WTC11 (cell line): ENCODE measurements at regions not wholly inside any gene's neighbourhood (a gene's known extent, or its start where the extent isn't known, plus 50 kb on each side); places are given as distances from the start of the nearest gene placed in this dataset.

Source experiments
- ATAC-seq: fragments of 200-7000 bp; cut with Tn5 transposase; 2 replicates; pipeline ENCODE4 v1.10.0; 2021; ENCODE audit warnings: mild to moderate bottlenecking, moderate library complexity
- CTCF ChIA-PET: fragments of 300-600 bp; sonication (Branson Sonifier 250); formaldehyde crosslinking; loops from one replicate; lab custom pipeline; 2021; ENCODE audit warnings: antibody characterized with exemption; lab: Charles Lee
- POLR2A ChIA-PET: fragments of 350-600 bp; sonication (Branson Sonifier 250); formaldehyde crosslinking; loops from one replicate; lab custom pipeline; 2021; ENCODE audit warnings: antibody characterized with exemption; lab: Charles Lee
- DNase-seq: peaks from one replicate; pipeline ENCODE4 v3.0.0; 2021; ENCODE audit warnings: low spot score
- H3K27ac Mint-ChIP-seq: 2 replicates; pipeline ENCODE4 v1.8.0; 2021; ENCODE audit warnings: mixed read lengths
- H3K27me3 Mint-ChIP-seq: 2 replicates; pipeline ENCODE4 v1.8.0; 2021; ENCODE audit warnings: low read depth, mild to moderate bottlenecking, moderate library complexity, mixed read lengths
- H3K36me3 Mint-ChIP-seq: 2 replicates; pipeline ENCODE4 v1.8.0; 2021; ENCODE audit warnings: mixed read lengths
- H3K4me1 Mint-ChIP-seq: 2 replicates; pipeline ENCODE4 v1.8.0; 2022; ENCODE audit warnings: mixed read lengths
- H3K4me3 Mint-ChIP-seq: 2 replicates; pipeline ENCODE4 v1.8.0; 2021; ENCODE audit warnings: mild to moderate bottlenecking, moderate library complexity, mixed read lengths
- H3K9me3 Mint-ChIP-seq: 2 replicates; pipeline ENCODE4 v1.8.0; 2021; ENCODE audit warnings: mixed read lengths
- ATF1 ChIP-seq: sonication (generic); formaldehyde crosslinking; IDR thresholded peaks from 2 replicates; pipeline ENCODE4 v1.8.1; 2023; ENCODE audit warnings: mild to moderate bottlenecking, moderate library complexity, missing genetic modification reagents
- CREB1 ChIP-seq: sonication (generic); formaldehyde crosslinking; IDR thresholded peaks from 2 replicates; pipeline ENCODE4 v1.8.0; 2023; ENCODE audit warnings: mild to moderate bottlenecking, missing genetic modification reagents
- FOXP1 ChIP-seq: sonication (generic); formaldehyde crosslinking; IDR thresholded peaks from 2 replicates; pipeline ENCODE4 v1.8.0; 2022; ENCODE audit warnings: missing genetic modification reagents, mild to moderate bottlenecking, moderate library complexity, borderline replicate concordance
- JAZF1 ChIP-seq: fragments of 250-450 bp; sonication (Bioruptor Pico); IDR thresholded peaks from 2 replicates; pipeline ENCODE4 v1.9.0; 2021; ENCODE audit warnings: moderate library complexity, mild to moderate bottlenecking, inconsistent platforms
- NR1H2 ChIP-seq: sonication (generic); formaldehyde crosslinking; IDR thresholded peaks from 2 replicates; pipeline ENCODE4 v1.9.0; 2021; ENCODE audit warnings: mild to moderate bottlenecking, moderate library complexity, missing genetic modification reagents
- PRRX2 ChIP-seq: fragments of 250-450 bp; sonication (Bioruptor Pico); IDR thresholded peaks from 2 replicates; pipeline ENCODE4 v1.8.0; 2021; ENCODE audit warnings: mild to moderate bottlenecking
- SMAD3 ChIP-seq: sonication (generic); formaldehyde crosslinking; IDR thresholded peaks from 2 replicates; pipeline ENCODE4 v1.8.0; 2022; ENCODE audit warnings: missing genetic modification reagents, mild to moderate bottlenecking, borderline replicate concordance
- ZNF532 ChIP-seq: fragments of 250-450 bp; sonication (Bioruptor Pico); IDR thresholded peaks from 2 replicates; pipeline ENCODE4 v1.9.0; 2021; ENCODE audit warnings: mild to moderate bottlenecking, borderline replicate concordance
- TF ChIP-seq, protein P1 (sequence below): fragments of 250-450 bp; sonication (Bioruptor Pico); IDR thresholded peaks from 2 replicates; pipeline ENCODE4 v2.1.2; 2022; ENCODE audit warnings: mild to moderate bottlenecking, moderate library complexity
- TF ChIP-seq, protein P2 (sequence below): sonication (generic); formaldehyde crosslinking; IDR thresholded peaks from 2 replicates; pipeline ENCODE4 v1.8.0; 2022; ENCODE audit warnings: mild to moderate bottlenecking, missing genetic modification reagents
- TF ChIP-seq, protein P3 (sequence below): sonication (generic); formaldehyde crosslinking; IDR thresholded peaks from 2 replicates; pipeline ENCODE4 v1.8.0; 2022; ENCODE audit warnings: mild to moderate bottlenecking, missing genetic modification reagents
- TF ChIP-seq, protein P4 (sequence below): sonication (generic); formaldehyde crosslinking; IDR thresholded peaks from 2 replicates; pipeline ENCODE4 v1.8.0; 2023; ENCODE audit warnings: missing genetic modification reagents, mild to moderate bottlenecking, borderline replicate concordance

DNA sequence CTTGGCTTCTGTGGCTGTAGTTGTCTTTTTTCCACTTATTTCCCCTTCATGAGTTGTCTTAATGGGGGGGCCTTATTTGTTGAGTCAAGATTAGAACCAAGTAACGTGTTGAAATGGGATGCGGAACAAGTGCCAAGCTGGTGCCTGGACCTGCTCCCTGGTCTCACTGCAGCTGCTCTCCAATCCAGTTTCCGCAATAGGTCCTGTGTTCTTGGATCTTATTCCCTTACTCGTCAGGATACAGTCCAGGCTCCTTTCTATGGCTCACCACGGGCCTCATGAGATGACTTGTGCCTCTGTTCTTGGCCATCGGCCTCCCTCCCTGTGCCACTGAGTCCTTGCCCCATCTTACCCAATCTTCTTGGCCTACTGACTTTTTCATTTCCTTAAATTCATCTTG lies 159.6 kb upstream of the CADM1 start:
- ATAC-seq (no peak), DNase-seq (no peak)
- Mint-ChIP-seq H3K9me3 (no peaks in the 10 kb centered on the region), H3K27ac (no peak overlapping the region), H3K27me3 (peaks cover 41% of the 10 kb centered on the region), H3K36me3 (no peaks in the 10 kb centered on the region), H3K4me3 (no peak overlapping the region), H3K4me1 (peaks cover 4% of the 10 kb centered on the region)
- ChIA-PET CTCF (interaction anchor here (1.4 kb wide), 1 partner anchor 16 kb away, joined by 4 read pairs; no protein-coding TSS in a partner anchor), POLR2A (no interaction called here)
- no peak for TF ChIP-seq NR1H2 (CRISPR knock-in tag)
- TF ChIP-seq FOXP1 (CRISPR knock-in tag), result no peak
- TF ChIP-seq CREB1 (CRISPR knock-in tag), result no peak
- no peak for TF ChIP-seq ZNF532 (CRISPR knock-in tag)

DNA sequence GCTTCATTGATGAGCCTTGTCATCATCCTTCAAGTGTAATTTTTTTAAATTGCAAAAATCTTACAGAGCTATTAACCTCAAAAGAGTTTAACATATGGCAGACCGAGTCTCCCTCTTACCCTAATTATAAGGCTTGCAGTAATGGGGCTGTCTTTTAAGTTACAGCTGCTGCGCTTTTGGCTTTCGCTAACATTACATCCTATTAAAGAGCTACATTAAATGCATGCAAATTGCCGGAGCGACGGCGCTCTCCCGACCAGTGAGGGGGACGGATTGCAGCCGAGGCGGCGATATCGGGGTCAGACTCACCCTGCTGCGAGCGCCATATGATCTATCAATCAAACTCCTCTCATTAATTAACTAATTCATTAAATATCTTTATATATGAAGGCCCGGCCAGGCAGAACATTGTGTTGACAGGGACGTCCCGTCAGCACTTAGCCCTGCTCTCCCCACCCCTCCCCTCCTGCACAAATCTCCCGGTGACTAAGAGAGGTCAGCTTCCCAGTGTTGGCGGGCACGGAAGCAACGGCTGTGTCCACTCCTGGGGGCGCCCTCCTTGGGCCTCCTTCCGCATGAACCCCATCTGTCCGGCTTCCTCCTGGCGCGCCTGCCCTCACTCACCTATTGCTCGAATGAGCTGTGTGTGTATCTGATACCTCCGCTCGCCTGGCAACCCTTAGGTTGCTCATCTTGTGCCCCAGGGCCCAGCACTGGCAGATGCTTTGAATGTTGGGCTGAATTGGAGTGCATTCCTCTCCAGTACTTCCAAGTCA lies 156.0 kb upstream of the CADM1 start:
- POLR2A ChIA-PET, result interaction anchor here (0.6 to 0.7 kb wide), 2 partner anchors 111 to 156 kb away, joined by 3 read pairs; partner anchors contain the start of gene CADM1
- Mint-ChIP-seq H3K9me3 (no peaks in the 10 kb centered on the region), H3K36me3 (no peaks in the 10 kb centered on the region), H3K27me3 (peaks cover 72% of the 10 kb centered on the region), H3K27ac (no peak overlapping the region), H3K4me1 (peaks cover 12% of the 10 kb centered on the region), H3K4me3 (peak overlapping the region; percentile 78)
- peak; percentile 25 for DNase-seq
- TF ChIP-seq, protein P1, sequence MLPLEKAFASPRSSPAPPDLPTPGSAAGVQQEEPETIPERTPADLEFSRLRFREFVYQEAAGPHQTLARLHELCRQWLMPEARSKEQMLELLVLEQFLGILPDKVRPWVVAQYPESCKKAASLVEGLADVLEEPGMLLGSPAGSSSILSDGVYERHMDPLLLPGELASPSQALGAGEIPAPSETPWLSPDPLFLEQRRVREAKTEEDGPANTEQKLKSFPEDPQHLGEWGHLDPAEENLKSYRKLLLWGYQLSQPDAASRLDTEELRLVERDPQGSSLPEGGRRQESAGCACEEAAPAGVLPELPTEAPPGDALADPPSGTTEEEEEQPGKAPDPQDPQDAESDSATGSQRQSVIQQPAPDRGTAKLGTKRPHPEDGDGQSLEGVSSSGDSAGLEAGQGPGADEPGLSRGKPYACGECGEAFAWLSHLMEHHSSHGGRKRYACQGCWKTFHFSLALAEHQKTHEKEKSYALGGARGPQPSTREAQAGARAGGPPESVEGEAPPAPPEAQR (CRISPR knock-in tag), result no peak
- TF ChIP-seq SMAD3 (CRISPR knock-in tag) (no peak), PRRX2 (CRISPR knock-in tag) (no peak), JAZF1 (CRISPR knock-in tag) (no peak), ATF1 (CRISPR knock-in tag) (no peak)
- TF ChIP-seq, protein P2, sequence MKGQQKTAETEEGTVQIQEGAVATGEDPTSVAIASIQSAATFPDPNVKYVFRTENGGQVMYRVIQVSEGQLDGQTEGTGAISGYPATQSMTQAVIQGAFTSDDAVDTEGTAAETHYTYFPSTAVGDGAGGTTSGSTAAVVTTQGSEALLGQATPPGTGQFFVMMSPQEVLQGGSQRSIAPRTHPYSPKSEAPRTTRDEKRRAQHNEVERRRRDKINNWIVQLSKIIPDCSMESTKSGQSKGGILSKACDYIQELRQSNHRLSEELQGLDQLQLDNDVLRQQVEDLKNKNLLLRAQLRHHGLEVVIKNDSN (CRISPR knock-in tag), result no peak
- TF ChIP-seq, protein P3, sequence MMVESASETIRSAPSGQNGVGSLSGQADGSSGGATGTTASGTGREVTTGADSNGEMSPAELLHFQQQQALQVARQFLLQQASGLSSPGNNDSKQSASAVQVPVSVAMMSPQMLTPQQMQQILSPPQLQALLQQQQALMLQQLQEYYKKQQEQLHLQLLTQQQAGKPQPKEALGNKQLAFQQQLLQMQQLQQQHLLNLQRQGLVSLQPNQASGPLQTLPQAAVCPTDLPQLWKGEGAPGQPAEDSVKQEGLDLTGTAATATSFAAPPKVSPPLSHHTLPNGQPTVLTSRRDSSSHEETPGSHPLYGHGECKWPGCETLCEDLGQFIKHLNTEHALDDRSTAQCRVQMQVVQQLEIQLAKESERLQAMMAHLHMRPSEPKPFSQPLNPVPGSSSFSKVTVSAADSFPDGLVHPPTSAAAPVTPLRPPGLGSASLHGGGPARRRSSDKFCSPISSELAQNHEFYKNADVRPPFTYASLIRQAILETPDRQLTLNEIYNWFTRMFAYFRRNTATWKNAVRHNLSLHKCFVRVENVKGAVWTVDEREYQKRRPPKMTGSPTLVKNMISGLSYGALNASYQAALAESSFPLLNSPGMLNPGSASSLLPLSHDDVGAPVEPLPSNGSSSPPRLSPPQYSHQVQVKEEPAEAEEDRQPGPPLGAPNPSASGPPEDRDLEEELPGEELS (CRISPR knock-in tag), result no peak
- TF ChIP-seq, protein P4, sequence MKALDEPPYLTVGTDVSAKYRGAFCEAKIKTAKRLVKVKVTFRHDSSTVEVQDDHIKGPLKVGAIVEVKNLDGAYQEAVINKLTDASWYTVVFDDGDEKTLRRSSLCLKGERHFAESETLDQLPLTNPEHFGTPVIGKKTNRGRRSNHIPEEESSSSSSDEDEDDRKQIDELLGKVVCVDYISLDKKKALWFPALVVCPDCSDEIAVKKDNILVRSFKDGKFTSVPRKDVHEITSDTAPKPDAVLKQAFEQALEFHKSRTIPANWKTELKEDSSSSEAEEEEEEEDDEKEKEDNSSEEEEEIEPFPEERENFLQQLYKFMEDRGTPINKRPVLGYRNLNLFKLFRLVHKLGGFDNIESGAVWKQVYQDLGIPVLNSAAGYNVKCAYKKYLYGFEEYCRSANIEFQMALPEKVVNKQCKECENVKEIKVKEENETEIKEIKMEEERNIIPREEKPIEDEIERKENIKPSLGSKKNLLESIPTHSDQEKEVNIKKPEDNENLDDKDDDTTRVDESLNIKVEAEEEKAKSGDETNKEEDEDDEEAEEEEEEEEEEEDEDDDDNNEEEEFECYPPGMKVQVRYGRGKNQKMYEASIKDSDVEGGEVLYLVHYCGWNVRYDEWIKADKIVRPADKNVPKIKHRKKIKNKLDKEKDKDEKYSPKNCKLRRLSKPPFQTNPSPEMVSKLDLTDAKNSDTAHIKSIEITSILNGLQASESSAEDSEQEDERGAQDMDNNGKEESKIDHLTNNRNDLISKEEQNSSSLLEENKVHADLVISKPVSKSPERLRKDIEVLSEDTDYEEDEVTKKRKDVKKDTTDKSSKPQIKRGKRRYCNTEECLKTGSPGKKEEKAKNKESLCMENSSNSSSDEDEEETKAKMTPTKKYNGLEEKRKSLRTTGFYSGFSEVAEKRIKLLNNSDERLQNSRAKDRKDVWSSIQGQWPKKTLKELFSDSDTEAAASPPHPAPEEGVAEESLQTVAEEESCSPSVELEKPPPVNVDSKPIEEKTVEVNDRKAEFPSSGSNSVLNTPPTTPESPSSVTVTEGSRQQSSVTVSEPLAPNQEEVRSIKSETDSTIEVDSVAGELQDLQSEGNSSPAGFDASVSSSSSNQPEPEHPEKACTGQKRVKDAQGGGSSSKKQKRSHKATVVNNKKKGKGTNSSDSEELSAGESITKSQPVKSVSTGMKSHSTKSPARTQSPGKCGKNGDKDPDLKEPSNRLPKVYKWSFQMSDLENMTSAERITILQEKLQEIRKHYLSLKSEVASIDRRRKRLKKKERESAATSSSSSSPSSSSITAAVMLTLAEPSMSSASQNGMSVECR (CRISPR knock-in tag), result no peak
- ATAC-seq, result 0 out of 2 replicates have a peak, but pooled peaks have one; percentile 8
- CTCF ChIA-PET, result interaction anchor here (0.5 to 1.5 kb wide), 7 partner anchors 9 to 326 kb away, joined by 3 to 7 read pairs (median 4); partner anchors contain the start of gene CADM1
